ENCODE measurements at regions not wholly inside any gene's neighbourhood (a gene's known extent, or its start where the extent isn't known, plus 50 kb on each side); places are given as distances from the start of the nearest gene placed in this dataset.

GRCh38 chr4:85114526-85114925 is 148.0 kb upstream of the WDFY3 start:
- Mint-ChIP-seq H3K27ac (no peak overlapping the region), H3K4me3 (no peak overlapping the region), H3K4me1 (no peaks in the 10 kb centered on the region), H3K9me3 (peaks cover 8 to 20% (median 18%) of the 10 kb centered on the region in 3 donors), H3K36me3 (no peaks in the 10 kb centered on the region), H3K27me3 (no peaks in the 10 kb centered on the region)
- no peaks in the 10 kb centered on the region for H3K27me3 ChIP-seq (replicated peaks in 1 of 2; ENCODE audit: control insufficient read depth in 2 of 2, extremely low read depth in 1 of 2, insufficient read depth in 2 of 2, low read length in 1 of 2)
- POLR2A ChIA-PET: no interaction called here
- CTCF ChIA-PET: interaction anchor here in 1 of 2 donors (0.5 kb wide), 1 partner anchor 619 kb away, joined by 3 read pairs; no protein-coding TSS in a partner anchor
- no peaks in the 10 kb centered on the region for H3K4me1 ChIP-seq (ENCODE audit: control insufficient read depth in 1 of 2, extremely low read depth in 1 of 2, insufficient read depth in 2 of 2, low read length in 2 of 2)
- no peak for ATAC-seq (replicated peaks in 1 of 4)
- no peaks in the 10 kb centered on the region for H3K36me3 ChIP-seq (ENCODE audit: control insufficient read depth in 2 of 2, extremely low read depth in 1 of 2, insufficient read depth in 1 of 2, low read length in 1 of 2)
- DNase-seq: no peak
- H3K4me3 ChIP-seq (ENCODE audit: control insufficient read depth in 1 of 2, extremely low read depth in 1 of 2, low read length in 1 of 2): no peak overlapping the region
- H3K9me3 ChIP-seq: no peaks in the 10 kb centered on the region
- no peak overlapping the region for H3K27ac ChIP-seq (ENCODE audit: low read length)
- WGBS (ENCODE audit: insufficient coverage): no CpG with 5 or more reads among the region's 3 CpGs

GRCh38 chr4:85116008-85116407 is 149.5 kb upstream of the WDFY3 start:
- Histone ChIP-seq H3K36me3 (ENCODE audit: control insufficient read depth in 2 of 2, extremely low read depth in 1 of 2, insufficient read depth in 1 of 2, low read length in 1 of 2) (no peaks in the 10 kb centered on the region), H3K27me3 (replicated peaks in 1 of 2; ENCODE audit: control insufficient read depth in 2 of 2, extremely low read depth in 1 of 2, insufficient read depth in 2 of 2, low read length in 1 of 2) (no peaks in the 10 kb centered on the region), H3K27ac (ENCODE audit: low read length) (no peak overlapping the region), H3K9me3 (no peaks in the 10 kb centered on the region), H3K4me1 (ENCODE audit: control insufficient read depth in 1 of 2, extremely low read depth in 1 of 2, insufficient read depth in 2 of 2, low read length in 2 of 2) (no peaks in the 10 kb centered on the region), H3K4me3 (ENCODE audit: control insufficient read depth in 1 of 2, extremely low read depth in 1 of 2, low read length in 1 of 2) (no peak overlapping the region)
- ChIA-PET CTCF (no interaction called here), POLR2A (no interaction called here)
- Mint-ChIP-seq H3K27ac (no peak overlapping the region), H3K4me1 (no peaks in the 10 kb centered on the region), H3K27me3 (no peaks in the 10 kb centered on the region), H3K4me3 (no peak overlapping the region), H3K36me3 (no peaks in the 10 kb centered on the region), H3K9me3 (peaks cover 7 to 18% (median 16%) of the 10 kb centered on the region in 3 donors)
- DNase-seq (no peak), ATAC-seq (replicated peaks in 1 of 4) (no peak)

- Histone ChIP-seq H3K4me3 (ENCODE audit: control insufficient read depth in 1 of 2, extremely low read depth in 1 of 2, low read length in 1 of 2) (no peak overlapping the region), H3K27me3 (replicated peaks in 1 of 2; ENCODE audit: control insufficient read depth in 2 of 2, extremely low read depth in 1 of 2, insufficient read depth in 2 of 2, low read length in 1 of 2) (peaks cover 0 to 3% of the 10 kb centered on the region in 2 experiments), H3K36me3 (ENCODE audit: control insufficient read depth in 2 of 2, extremely low read depth in 1 of 2, insufficient read depth in 1 of 2, low read length in 1 of 2) (no peaks in the 10 kb centered on the region), H3K9me3 (no peaks in the 10 kb centered on the region), H3K4me1 (ENCODE audit: control insufficient read depth in 1 of 2, extremely low read depth in 1 of 2, insufficient read depth in 2 of 2, low read length in 2 of 2) (no peaks in the 10 kb centered on the region), H3K27ac (ENCODE audit: low read length) (no peak overlapping the region)
- CTCF ChIA-PET: no interaction called here
- H3K9me3 Mint-ChIP-seq: peaks cover 1 to 10% (median 4%) of the 10 kb centered on the region in 3 donors
- POLR2A ChIA-PET: interaction anchor here in 1 of 2 donors (0.6 kb wide), 1 partner anchor 1070 kb away, joined by 3 read pairs; no protein-coding TSS in a partner anchor
- H3K27me3 Mint-ChIP-seq: no peaks in the 10 kb centered on the region
- no peak overlapping the region for H3K4me3 Mint-ChIP-seq
- H3K36me3 Mint-ChIP-seq: no peaks in the 10 kb centered on the region
- no CpG with 5 or more reads among the region's 1 CpG for whole genome bisulfite sequencing (ENCODE audit: insufficient coverage)
- ATAC-seq (replicated peaks in 1 of 4) (no peak), DNase-seq (no peak)
- no peak overlapping the region for H3K27ac Mint-ChIP-seq
- H3K4me1 Mint-ChIP-seq: no peaks in the 10 kb centered on the region
These were observed 159.2 kb upstream of the WDFY3 start for GRCh38 chr4:85125688-85126087.

- Histone ChIP-seq H3K36me3 (ENCODE audit: control insufficient read depth in 2 of 2, extremely low read depth in 1 of 2, insufficient read depth in 1 of 2, low read length in 1 of 2) (no peaks in the 10 kb centered on the region), H3K4me3 (ENCODE audit: control insufficient read depth in 1 of 2, extremely low read depth in 1 of 2, low read length in 1 of 2) (no peak overlapping the region), H3K27ac (ENCODE audit: low read length) (no peak overlapping the region), H3K9me3 (no peaks in the 10 kb centered on the region), H3K4me1 (ENCODE audit: control insufficient read depth in 1 of 2, extremely low read depth in 1 of 2, insufficient read depth in 2 of 2, low read length in 2 of 2) (no peaks in the 10 kb centered on the region), H3K27me3 (replicated peaks in 1 of 2; ENCODE audit: control insufficient read depth in 2 of 2, extremely low read depth in 1 of 2, insufficient read depth in 2 of 2, low read length in 1 of 2) (peaks cover 0 to 3% of the 10 kb centered on the region in 2 experiments)
- no peaks in the 10 kb centered on the region for H3K36me3 Mint-ChIP-seq
- DNase-seq (no peak), ATAC-seq (replicated peaks in 1 of 4) (no peak)
- 89% methylated on average over 4 of the region's 6 CpGs for WGBS (ENCODE audit: insufficient coverage)
- POLR2A ChIA-PET: no interaction called here
- peaks cover 4 to 10% (median 4%) of the 10 kb centered on the region in 3 donors for H3K9me3 Mint-ChIP-seq
- H3K27me3 Mint-ChIP-seq: no peaks in the 10 kb centered on the region
- no peak overlapping the region for H3K4me3 Mint-ChIP-seq
- no peak overlapping the region for H3K27ac Mint-ChIP-seq
- no peaks in the 10 kb centered on the region for H3K4me1 Mint-ChIP-seq
- CTCF ChIA-PET: no interaction called here
These were observed 160.6 kb upstream of the WDFY3 start for GRCh38 chr4:85126991-85127591.

DNA sequence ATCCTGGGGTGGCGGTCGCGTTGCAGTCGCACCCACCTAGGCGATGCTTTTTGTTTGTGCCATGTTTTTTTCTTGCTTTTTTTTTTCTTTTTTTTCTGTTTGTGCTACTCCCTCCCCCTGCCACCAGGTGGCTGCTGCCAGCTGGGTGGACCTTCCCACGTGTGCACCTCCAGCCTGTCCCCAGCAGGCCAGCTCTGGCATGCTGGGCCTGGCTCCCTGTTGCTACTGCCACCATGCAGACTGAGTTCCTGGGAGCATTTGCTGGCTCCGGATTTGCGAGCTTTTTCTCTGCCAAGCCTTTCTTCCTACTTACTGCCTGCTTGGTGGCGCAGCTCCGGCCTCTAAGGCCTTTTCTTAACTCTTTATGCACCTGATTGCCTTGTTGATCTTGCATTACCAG is 161.2 kb upstream of the WDFY3 start:
- no peaks in the 10 kb centered on the region for H3K9me3 ChIP-seq
- H3K36me3 ChIP-seq (ENCODE audit: control insufficient read depth in 2 of 2, extremely low read depth in 1 of 2, insufficient read depth in 1 of 2, low read length in 1 of 2): no peaks in the 10 kb centered on the region
- peaks cover 0 to 3% of the 10 kb centered on the region in 2 experiments for H3K27me3 ChIP-seq (replicated peaks in 1 of 2; ENCODE audit: control insufficient read depth in 2 of 2, extremely low read depth in 1 of 2, insufficient read depth in 2 of 2, low read length in 1 of 2)
- Mint-ChIP-seq H3K27ac (no peak overlapping the region), H3K36me3 (no peaks in the 10 kb centered on the region), H3K4me1 (no peaks in the 10 kb centered on the region), H3K27me3 (no peaks in the 10 kb centered on the region), H3K9me3 (peaks cover 4 to 10% (median 9%) of the 10 kb centered on the region in 3 donors), H3K4me3 (no peak overlapping the region)
- ATAC-seq (replicated peaks in 1 of 4) (no peak), DNase-seq (no peak)
- ChIA-PET CTCF (interaction anchor here in 1 of 2 donors (0.6 kb wide), 1 partner anchor 38 kb away, joined by 3 read pairs; no protein-coding TSS in a partner anchor), POLR2A (no interaction called here)
- no peak overlapping the region for H3K4me3 ChIP-seq (ENCODE audit: control insufficient read depth in 1 of 2, extremely low read depth in 1 of 2, low read length in 1 of 2)
- WGBS (ENCODE audit: insufficient coverage): 77% methylated on average over 5 of the region's 10 CpGs
- H3K27ac ChIP-seq (ENCODE audit: low read length): no peak overlapping the region
- no peaks in the 10 kb centered on the region for H3K4me1 ChIP-seq (ENCODE audit: control insufficient read depth in 1 of 2, extremely low read depth in 1 of 2, insufficient read depth in 2 of 2, low read length in 2 of 2)

DNA sequence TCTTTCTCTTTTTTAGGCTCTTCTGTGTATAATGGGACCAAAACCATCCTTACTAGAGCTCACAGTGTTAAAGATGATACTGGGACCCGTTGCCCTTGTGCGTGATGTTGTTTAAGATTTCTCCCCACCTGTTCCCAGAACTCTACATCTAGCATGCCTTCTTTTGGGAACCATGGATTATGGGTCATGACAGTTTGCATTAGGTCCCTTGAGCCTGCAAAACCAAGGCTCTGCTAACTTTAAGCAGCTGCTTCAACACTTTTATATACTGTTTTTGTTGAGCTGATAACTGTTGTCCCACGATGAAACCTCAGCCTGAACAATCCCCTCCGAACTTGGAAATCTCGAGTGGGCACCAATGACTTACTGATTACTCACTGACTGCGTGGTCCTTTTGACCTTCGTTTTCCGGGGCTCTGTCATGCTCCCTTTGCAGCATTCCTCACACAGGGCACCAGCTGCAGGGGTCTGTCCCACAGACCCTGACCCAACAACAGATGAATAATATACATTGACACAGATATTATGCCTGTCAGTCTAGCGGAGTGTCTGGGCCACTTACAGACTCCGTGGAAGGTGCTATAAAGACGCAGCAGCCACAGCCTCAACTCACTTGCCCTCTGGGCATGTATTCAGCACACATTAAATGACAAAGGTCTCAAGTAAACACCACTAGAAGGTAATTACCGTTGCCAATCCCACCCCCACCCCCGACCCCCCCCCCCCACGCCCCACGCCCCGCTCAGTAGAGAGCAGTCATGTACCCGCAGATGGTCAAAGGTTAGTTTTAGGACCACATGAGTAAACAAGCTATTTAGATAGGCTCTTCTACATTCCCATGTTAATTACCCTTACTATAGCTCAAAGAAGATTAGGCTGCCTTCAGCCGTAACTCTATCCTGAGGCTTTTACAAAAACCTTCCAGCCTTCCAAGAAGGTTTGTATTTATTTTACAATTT is 162.0 kb upstream of the WDFY3 start:
- ChIA-PET CTCF (interaction anchor here in 1 of 2 donors (0.6 kb wide), 1 partner anchor 37 kb away, joined by 3 read pairs; no protein-coding TSS in a partner anchor), POLR2A (no interaction called here)
- Mint-ChIP-seq H3K27me3 (no peaks in the 10 kb centered on the region), H3K4me3 (no peak overlapping the region), H3K4me1 (no peaks in the 10 kb centered on the region), H3K27ac (no peak overlapping the region), H3K36me3 (no peaks in the 10 kb centered on the region), H3K9me3 (peaks cover 4 to 10% (median 9%) of the 10 kb centered on the region in 3 donors)
- H3K9me3 ChIP-seq: no peaks in the 10 kb centered on the region
- WGBS (ENCODE audit: insufficient coverage): 96% methylated on average over 7 of the region's 18 CpGs
- ATAC-seq (replicated peaks in 1 of 4) (no peak), DNase-seq (no peak)
- no peak overlapping the region for H3K4me3 ChIP-seq (ENCODE audit: control insufficient read depth in 1 of 2, extremely low read depth in 1 of 2, low read length in 1 of 2)
- H3K27me3 ChIP-seq (replicated peaks in 1 of 2; ENCODE audit: control insufficient read depth in 2 of 2, extremely low read depth in 1 of 2, insufficient read depth in 2 of 2, low read length in 1 of 2): peaks cover 0 to 3% of the 10 kb centered on the region in 2 experiments
- H3K36me3 ChIP-seq (ENCODE audit: control insufficient read depth in 2 of 2, extremely low read depth in 1 of 2, insufficient read depth in 1 of 2, low read length in 1 of 2): no peaks in the 10 kb centered on the region
- H3K27ac ChIP-seq (ENCODE audit: low read length): no peak overlapping the region
- H3K4me1 ChIP-seq (ENCODE audit: control insufficient read depth in 1 of 2, extremely low read depth in 1 of 2, insufficient read depth in 2 of 2, low read length in 2 of 2): no peaks in the 10 kb centered on the region
